ENCODE measurements at regions not wholly inside any gene's neighbourhood (a gene's known extent, or its start where the extent isn't known, plus 50 kb on each side); places are given as distances from the start of the nearest gene placed in this dataset.

DNA sequence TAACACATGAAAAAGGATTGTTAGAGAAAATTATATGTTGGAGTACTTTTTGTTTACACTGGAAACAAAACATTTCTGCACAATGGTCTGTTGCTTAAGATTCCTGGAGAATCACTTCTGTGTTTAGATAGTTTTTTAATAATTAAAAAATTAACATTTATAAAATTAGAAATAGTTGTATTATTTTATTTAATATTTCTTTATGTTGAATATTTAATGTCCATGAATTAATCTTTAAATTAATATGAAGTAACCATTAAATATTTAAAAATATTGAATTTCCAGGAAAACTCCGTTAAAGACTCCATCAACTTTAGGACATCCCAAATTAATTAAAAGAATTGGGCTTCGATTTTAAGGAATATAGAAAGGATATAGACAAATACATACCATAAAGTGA is 797.1 kb upstream of the GALNTL6 start:
- no peak overlapping the region for H3K27ac Mint-ChIP-seq

DNA sequence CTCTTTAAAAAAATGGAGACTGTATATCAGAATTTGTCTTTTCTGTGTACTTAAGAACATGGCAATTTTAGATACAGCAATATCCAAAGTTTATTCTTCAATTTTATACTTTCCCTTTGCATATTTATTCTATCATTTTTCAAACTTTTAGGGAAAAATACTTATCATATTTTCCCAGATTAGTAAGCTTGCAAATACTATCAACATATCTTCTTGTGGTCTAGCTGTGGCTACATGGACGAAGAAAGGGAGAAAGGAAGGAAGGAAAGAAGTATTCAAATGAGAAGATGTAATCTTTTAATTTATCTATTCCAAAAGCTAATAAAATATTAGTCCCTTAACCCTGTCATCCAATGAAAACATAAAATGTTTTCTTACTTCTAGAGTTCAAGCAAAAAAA is 797.8 kb upstream of the GALNTL6 start:
- Mint-ChIP-seq H3K27me3 (no peaks in the 10 kb centered on the region), H3K27ac (no peak overlapping the region), H3K4me3 (ENCODE audit: low read depth) (no peak overlapping the region), H3K36me3 (ENCODE audit: insufficient read depth) (no peaks in the 10 kb centered on the region), H3K4me1 (ENCODE audit: low read depth) (no peaks in the 10 kb centered on the region), H3K9me3 (ENCODE audit: low read depth) (peaks cover 6% of the 10 kb centered on the region)
- no peak for DNase-seq (ENCODE audit: low spot score, unreplicated experiment)
- TF ChIP-seq, protein P1, sequence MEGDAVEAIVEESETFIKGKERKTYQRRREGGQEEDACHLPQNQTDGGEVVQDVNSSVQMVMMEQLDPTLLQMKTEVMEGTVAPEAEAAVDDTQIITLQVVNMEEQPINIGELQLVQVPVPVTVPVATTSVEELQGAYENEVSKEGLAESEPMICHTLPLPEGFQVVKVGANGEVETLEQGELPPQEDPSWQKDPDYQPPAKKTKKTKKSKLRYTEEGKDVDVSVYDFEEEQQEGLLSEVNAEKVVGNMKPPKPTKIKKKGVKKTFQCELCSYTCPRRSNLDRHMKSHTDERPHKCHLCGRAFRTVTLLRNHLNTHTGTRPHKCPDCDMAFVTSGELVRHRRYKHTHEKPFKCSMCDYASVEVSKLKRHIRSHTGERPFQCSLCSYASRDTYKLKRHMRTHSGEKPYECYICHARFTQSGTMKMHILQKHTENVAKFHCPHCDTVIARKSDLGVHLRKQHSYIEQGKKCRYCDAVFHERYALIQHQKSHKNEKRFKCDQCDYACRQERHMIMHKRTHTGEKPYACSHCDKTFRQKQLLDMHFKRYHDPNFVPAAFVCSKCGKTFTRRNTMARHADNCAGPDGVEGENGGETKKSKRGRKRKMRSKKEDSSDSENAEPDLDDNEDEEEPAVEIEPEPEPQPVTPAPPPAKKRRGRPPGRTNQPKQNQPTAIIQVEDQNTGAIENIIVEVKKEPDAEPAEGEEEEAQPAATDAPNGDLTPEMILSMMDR (IDR thresholded peaks at IDR 0.05; ENCODE audit: unreplicated experiment) = no peak

More for the DNA sequence above, 797.1 kb upstream of the GALNTL6 start:
- TF ChIP-seq, protein P1 (IDR thresholded peaks at IDR 0.05; ENCODE audit: unreplicated experiment) = no peak
- H3K4me3 Mint-ChIP-seq (ENCODE audit: low read depth) = no peak overlapping the region
- H3K27me3 Mint-ChIP-seq = no peaks in the 10 kb centered on the region
- H3K36me3 Mint-ChIP-seq (ENCODE audit: insufficient read depth) = no peaks in the 10 kb centered on the region
- no peaks in the 10 kb centered on the region for H3K4me1 Mint-ChIP-seq (ENCODE audit: low read depth)
- H3K9me3 Mint-ChIP-seq (ENCODE audit: low read depth) = peaks cover 2% of the 10 kb centered on the region
- no peak for DNase-seq (ENCODE audit: low spot score, unreplicated experiment)

DNA sequence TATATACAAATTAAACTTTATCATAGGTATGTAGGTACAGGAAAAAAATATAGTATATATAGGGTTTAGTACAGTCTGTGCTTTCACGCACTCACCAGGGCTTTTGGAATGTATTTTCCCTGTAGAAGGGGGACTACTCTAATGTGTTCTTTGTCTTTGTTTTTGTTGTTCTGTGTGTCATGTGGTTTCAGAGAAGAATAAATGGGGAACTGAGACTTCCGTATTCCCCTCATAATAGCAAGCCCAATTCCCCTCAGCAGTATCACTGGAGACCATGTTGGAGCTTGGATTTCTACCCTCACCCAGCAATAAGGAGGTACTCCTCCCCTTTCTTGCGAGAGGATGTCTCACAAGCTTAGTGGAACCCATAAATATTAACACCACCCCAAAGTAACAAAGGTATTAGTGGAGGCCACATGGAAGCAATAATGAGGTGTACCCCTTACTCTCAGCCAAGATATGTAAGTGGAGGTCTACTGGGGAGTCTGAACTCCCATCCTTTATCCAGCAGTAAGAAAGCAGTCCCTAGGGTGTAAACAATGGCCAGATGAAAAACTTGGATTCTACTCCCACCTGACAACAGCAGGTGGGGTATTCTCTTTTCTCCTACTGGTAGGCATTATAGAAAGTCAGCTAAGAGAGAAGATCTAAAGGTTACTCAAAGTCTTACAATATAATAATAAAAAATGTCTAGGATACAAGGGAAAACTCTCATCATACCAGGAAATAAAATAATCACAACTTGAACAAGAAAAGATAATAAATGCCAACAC is 805.4 kb upstream of the GALNTL6 start:
- Mint-ChIP-seq H3K27ac (no peak overlapping the region), H3K4me3 (ENCODE audit: low read depth) (no peak overlapping the region), H3K27me3 (no peaks in the 10 kb centered on the region), H3K4me1 (ENCODE audit: low read depth) (no peaks in the 10 kb centered on the region), H3K9me3 (ENCODE audit: low read depth) (peaks cover 20% of the 10 kb centered on the region), H3K36me3 (ENCODE audit: insufficient read depth) (no peaks in the 10 kb centered on the region)
- TF ChIP-seq, protein P1 (IDR thresholded peaks at IDR 0.05; ENCODE audit: unreplicated experiment) = no peak
- DNase-seq (ENCODE audit: low spot score, unreplicated experiment) = no peak

DNA sequence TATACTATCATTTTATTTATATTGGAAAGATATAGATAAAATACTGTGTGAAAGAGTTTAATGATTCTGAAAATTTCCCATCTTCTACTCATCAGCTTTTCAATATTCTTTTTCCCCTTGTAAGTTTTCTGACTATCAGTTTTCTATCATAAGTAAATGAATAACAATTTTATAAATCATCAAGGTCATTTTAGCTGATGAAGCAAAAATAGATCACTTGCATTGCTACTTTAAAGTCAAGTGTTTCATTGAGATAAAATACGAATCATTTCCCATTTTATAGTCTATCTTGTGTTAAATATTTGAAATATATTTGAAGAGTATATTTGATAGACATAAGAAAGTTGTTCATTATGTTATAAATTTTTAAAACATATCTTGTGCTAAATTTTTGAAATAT is 811.0 kb upstream of the GALNTL6 start:
- H3K36me3 Mint-ChIP-seq (ENCODE audit: insufficient read depth) = no peaks in the 10 kb centered on the region
- DNase-seq (ENCODE audit: low spot score, unreplicated experiment) = no peak
- H3K4me3 Mint-ChIP-seq (ENCODE audit: low read depth) = no peak overlapping the region
- H3K4me1 Mint-ChIP-seq (ENCODE audit: low read depth) = no peaks in the 10 kb centered on the region
- H3K9me3 Mint-ChIP-seq (ENCODE audit: low read depth) = peaks cover 14% of the 10 kb centered on the region
- H3K27me3 Mint-ChIP-seq = no peaks in the 10 kb centered on the region
- TF ChIP-seq, protein P1 (IDR thresholded peaks at IDR 0.05; ENCODE audit: unreplicated experiment) = no peak
- no peak overlapping the region for H3K27ac Mint-ChIP-seq

DNA sequence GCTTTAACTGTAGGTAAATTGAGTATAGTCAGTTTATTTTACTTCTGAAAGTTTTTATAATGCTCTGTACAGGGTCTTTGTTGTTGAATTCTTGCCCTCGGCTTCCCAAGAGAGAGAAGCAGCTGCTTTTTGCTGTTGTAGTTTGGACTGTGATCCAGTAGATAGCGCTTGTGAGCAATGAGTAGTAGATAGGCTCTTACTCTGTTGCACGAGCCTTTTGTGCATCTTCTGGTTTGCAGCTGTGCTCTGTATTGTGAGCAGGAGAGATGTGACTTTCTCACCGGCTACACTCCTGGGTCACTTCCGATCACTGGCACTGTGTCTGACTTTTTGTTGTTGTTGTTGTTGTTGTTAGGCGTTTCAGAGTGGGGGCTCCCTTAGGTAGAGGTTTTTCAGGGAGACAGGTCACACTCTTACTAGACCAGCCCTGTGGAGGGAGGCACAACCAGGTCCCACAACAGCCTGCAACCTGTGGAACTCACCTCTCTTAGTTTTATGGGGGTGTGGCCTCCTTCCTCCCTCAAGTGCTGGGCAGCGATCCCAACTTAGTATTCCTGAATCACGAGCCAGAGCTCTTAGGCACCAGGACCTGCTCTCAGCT is 822.1 kb upstream of the GALNTL6 start:
- TF ChIP-seq, protein P1 (IDR thresholded peaks at IDR 0.05; ENCODE audit: unreplicated experiment) = peak; percentile 74
- Mint-ChIP-seq H3K4me3 (ENCODE audit: low read depth) (no peak overlapping the region), H3K27ac (no peak overlapping the region), H3K4me1 (ENCODE audit: low read depth) (no peaks in the 10 kb centered on the region), H3K9me3 (ENCODE audit: low read depth) (peaks cover 19% of the 10 kb centered on the region), H3K27me3 (no peaks in the 10 kb centered on the region), H3K36me3 (ENCODE audit: insufficient read depth) (no peaks in the 10 kb centered on the region)
- DNase-seq (ENCODE audit: low spot score, unreplicated experiment) = peak; percentile 20
